HG03135 (cell line): ENCODE measurements at regions not wholly inside any gene's neighbourhood (a gene's known extent, or its start where the extent isn't known, plus 50 kb on each side); places are given as distances from the start of the nearest gene placed in this dataset.

Source experiments
- ATAC-seq: cut with Tn5 transposase; IDR thresholded peaks from one replicate; pipeline ENCODE4 v1.9.1; 2021; ENCODE audit warnings: mild to moderate bottlenecking, moderate library complexity; ENCODE audit not compliant: unreplicated experiment

DNA sequence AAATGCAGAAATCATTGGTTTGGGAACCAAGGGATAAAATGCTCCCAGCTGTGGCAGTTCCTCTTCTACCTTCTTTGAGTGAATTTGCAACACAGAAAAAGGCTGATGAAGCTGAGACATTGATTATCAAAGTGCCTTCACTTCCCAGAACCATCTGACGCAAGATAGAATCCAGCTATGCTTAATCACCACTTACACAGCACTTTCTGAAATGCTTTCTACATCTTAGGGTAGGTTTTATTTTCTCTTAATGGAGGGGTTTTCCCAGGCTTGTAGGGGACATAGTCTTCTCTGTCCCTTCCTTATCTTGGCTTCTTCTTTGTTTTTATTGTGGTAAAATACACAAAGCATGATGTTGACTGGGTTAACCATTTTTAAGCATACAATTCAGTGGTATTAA, 332.6 kb upstream of the ZNF32 start:
- no peak for ATAC-seq

- ATAC-seq: no peak
Observed at GRCh38 chr10:43980715-43981114, 332.0 kb upstream of the ZNF32 start.

DNA sequence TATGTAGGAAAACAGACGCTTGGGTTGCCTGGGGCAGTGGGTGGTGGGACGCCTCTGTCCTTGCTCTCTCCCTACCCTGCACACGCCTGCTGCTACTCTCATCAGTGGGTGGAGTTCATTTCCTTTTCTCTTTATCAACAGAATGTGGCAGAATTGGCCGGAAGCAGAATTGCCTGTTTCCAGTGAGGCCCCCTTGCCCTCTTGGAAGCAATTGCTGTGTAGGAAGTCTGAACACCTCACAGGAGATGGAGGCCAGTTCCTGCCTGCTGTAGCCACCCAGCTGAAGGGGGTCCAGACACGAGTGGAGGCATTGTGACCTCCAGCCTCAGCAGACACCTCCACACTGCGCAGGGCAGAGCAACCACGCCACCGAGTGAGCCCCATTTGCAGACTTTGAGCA, 331.6 kb upstream of the ZNF32 start:
- ATAC-seq: no peak

DNA sequence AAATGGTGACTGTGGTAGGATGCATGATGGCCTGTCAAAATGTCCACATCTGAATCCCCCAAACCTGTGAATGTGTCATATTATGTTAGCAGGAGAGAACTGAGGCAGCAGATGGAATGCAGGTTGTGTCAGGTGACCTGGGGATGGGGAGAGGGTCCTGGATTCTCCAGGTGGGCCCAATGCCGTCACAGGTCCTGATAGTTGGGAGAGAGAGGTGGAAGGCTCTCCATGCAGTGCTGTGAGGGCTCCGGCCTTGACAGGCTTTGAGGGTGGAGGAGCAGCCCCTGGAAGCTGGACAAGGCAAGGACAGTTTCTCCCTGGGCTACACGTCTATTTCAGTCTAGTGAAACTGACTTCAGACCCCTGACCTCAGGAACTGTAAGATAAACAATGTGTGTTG, 330.9 kb upstream of the ZNF32 start:
- ATAC-seq: no peak

DNA sequence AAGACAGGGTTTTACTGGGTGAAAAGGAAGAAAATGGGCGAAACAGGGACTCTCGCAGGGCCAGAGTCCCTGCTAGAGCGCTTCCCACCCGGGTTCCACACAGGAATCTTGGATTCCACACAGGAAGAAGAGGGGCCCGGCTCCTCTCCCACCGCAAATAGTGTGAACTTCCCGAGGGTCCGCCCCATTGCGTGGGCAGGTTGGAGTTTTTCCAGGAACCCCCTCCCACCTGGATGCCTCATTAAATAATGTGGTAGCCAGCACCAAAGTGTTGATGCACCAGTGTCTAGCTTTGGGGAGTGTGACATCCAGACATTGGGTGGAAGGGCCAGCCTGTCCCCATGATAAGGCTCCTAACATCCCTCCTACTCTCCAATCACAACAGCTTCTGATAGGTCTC, 330.3 kb upstream of the ZNF32 start:
- ATAC-seq: no peak

- no peak for ATAC-seq
Observed at GRCh38 chr10:43978091-43978490, 329.4 kb upstream of the ZNF32 start.

GRCh38 chr10:43976292-43976691, 327.6 kb upstream of the ZNF32 start:
- no peak for ATAC-seq

DNA sequence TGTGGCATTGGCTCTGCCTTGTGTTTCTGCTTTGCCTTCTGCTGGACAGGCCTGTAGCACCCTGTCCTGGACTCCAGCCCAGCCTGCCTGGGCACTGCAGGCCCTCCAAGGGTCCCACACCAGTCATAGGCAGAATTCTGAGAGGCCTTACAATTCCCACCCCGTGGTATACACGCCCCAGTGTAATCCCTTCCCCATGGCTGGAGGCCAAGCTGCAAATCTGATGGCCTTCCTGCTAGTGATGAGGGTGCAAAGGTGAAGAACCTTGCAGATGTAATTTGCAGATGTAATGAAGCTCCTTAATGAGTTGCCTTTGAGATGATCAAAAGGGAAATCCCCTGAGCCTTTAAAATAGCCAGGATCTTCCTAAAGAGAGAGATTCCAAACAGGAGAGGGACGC, 325.1 kb upstream of the ZNF32 start:
- ATAC-seq: no peak

- no peak for ATAC-seq
Observed at GRCh38 chr10:43972976-43973647, 324.4 kb upstream of the ZNF32 start.

DNA sequence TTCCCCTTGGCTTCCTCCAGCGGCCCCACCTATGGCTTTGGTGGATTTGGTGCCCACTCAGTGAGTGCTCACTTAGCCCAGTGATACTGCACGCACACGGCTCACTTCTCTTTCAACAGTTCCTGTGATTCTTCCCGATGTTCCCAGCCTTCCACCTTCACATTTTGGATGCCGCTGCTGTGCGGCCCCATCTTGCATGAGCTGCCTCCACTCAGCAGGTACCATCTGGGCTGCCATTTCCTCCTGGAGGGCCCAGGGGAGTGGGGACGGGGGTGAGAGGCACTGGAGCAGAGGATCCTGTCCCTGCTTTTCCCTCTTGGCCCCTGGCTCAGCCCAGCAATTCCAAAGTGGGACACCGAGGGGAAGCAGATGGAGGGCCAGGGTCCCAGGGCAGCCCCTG, 323.3 kb upstream of the ZNF32 start:
- ATAC-seq: no peak

DNA sequence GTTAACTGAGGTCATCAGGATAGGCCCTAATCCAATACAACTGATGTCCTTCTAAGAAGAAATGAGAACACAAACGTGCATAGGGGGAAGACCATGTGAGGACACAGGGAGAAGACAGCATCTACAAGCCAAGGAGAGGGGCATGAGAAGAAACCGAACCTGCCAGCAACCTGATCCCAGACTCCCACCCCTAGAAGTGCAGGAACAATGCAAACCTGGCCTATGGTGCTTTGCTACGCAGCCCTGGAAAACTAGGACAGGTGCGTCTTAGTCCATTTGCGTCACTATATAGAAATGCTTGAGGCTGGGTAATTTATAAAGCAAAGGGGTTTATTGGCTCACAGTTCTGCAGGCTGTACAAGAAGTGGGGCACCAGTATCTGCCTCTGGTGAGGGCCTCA, 322.6 kb upstream of the ZNF32 start:
- ATAC-seq: no peak

- ATAC-seq: no peak
Observed at GRCh38 chr10:43970717-43971116, 322.0 kb upstream of the ZNF32 start.

DNA sequence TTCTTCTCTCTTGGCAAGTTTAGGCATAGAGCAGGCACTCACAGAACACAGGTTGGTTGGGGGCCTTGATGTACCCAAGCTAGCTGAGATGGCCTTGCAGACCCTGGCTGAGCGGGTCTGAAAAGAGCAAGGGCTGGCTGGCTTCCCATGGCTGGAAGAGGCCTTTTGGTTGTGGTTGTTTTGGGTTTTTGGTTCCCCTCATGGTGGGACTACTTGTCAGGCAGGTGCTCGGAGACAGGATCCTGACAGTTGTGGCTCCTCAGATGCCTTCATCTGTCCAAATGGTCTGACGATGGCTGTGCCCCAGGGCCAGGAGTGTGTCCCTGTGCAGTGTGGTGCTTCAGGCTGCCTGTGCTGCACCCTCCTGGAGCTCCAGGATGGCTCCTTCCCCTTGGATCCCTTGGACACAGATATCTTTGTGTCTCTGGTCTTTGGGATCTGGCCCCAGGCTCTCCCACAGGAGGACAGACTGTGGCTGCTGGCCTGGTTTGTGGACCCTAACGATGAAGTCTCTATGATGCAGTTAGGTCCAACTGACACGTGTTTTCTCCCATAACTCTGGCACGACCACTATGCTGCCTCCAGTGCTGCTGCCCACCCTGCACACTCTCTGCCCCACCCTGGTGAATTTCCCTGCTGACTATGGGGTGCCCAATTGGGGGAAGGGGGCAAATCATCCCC, 321.5 kb upstream of the ZNF32 start:
- no peak for ATAC-seq

- no peak for ATAC-seq
Observed at GRCh38 chr10:43969506-43969905, 320.8 kb upstream of the ZNF32 start.

- no peak for ATAC-seq
Observed at GRCh38 chr10:43968961-43969360, 320.3 kb upstream of the ZNF32 start.

DNA sequence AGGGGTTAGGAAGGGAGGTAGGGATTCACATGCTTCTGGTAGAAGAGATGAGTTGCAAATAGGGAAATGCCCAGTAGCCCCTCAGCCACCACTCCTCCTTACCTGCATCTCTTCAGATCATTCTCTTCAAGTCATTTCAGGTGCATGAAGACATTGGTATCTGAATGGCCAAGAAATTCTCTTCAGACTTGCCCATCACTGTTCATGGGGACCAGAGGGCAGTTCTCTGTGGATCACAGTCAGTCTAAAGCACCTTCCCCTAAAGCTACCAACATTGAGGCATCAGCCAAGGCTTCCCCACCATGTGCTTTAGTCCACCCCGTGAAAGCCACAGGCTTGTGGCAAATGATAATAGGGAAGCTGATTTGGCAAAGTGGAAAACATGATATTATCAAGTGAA, 319.4 kb upstream of the ZNF32 start:
- ATAC-seq: no peak

DNA sequence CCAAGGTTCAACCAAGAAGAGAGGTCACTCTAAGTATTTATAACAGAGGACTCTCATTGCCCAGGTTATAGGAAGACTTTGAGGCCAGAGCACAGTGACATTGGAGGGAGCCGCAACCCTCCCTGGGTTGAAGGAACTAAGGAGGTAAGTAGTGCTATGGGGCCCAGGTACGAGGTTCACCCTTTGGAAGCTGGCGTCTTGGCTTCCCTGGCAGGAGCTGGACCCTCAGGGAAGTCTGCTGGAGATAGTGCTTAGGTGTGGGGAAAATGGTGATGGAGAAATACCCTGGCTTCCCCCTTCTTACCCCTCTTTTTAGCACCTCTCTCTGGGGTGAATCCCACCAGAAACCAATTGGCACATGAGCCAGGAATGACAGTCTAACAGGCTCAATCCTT, 317.9 kb upstream of the ZNF32 start:
- ATAC-seq: no peak

GRCh38 chr10:43965918-43966570, 317.4 kb upstream of the ZNF32 start:
- no peak for ATAC-seq

GRCh38 chr10:43965033-43965917, 316.6 kb upstream of the ZNF32 start:
- no peak for ATAC-seq

DNA sequence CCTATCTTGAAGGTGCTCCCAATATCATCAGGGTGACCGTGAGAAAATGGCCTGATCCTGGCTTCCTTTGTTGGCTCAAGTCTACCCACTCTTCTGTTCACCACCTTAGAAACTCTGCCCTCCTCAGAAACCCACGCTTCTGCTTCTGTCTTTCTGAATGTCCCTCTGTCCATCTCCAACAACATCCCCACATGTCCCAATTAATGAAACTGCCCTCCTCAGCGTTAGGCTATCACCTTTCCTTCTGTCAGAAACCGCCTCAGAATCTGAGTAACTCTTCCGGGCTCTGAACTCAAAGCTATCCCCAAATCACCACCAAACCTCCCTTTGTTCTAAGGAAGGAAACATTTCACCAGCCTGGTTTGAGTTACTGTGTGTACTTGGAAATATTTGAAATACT, 315.8 kb upstream of the ZNF32 start:
- ATAC-seq: no peak

DNA sequence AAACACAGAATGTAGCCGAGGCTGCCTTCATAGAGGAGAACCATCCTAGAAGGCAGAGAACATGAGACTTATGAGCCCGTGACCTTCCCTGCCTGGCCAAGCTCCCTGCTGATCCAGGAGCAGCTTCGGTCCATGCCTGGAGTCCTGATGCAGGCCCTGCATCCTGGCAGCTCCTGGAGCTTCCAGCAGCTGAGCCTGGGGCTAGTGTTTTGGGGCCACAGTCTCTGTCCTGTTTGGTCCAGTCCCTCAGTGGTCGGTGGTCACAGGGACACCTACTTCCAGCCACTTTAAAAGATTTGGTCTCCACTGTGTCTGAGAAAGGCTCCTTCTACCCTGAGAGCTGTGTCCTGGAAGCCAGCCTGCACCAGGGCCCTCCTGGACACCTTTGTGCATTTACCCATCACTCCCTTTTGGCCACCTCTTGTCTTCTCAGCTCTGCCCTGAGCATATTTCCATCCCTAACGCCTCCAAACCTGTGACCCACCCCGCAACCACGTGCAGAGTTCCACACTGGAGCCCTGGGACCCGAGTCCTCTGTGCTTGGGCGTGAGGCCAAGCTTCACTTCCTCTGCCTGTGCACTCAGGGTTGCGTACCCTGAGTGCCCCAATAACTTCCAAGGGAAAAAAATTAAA, 315.2 kb upstream of the ZNF32 start:
- no peak for ATAC-seq
